ENCODE measurements at regions not wholly inside any gene's neighbourhood (a gene's known extent, or its start where the extent isn't known, plus 50 kb on each side); places are given as distances from the start of the nearest gene placed in this dataset.

GRCh38 chr18:70671889-70672565, 383.2 kb downstream of the SOCS6 start:
- DNase-seq (ENCODE audit: low read depth in 1 of 2, low spot score in 2 of 2), result no peak
- H3K27ac ChIP-seq, result no peak overlapping the region
- H3K9me3 ChIP-seq (replicated peaks), result no peaks in the 10 kb centered on the region
- no peaks in the 10 kb centered on the region for H3K4me1 ChIP-seq (replicated peaks)
- H3K36me3 ChIP-seq, result no peaks in the 10 kb centered on the region
- no peak overlapping the region for H3K4me3 ChIP-seq
- H3K27me3 ChIP-seq (replicated peaks), result no peaks in the 10 kb centered on the region

GRCh38 chr18:70666936-70667335, 378.1 kb downstream of the SOCS6 start:
- no peak for DNase-seq (ENCODE audit: low read depth in 1 of 2, low spot score in 2 of 2)

GRCh38 chr18:70663141-70663540, 374.3 kb downstream of the SOCS6 start:
- no peaks in the 10 kb centered on the region for H3K9me3 ChIP-seq (replicated peaks)
- no peak overlapping the region for H3K4me3 ChIP-seq
- no peak overlapping the region for H3K27ac ChIP-seq
- H3K36me3 ChIP-seq, result no peaks in the 10 kb centered on the region
- H3K27me3 ChIP-seq (replicated peaks), result no peaks in the 10 kb centered on the region; the same call in 1 of the 2 replicates
- H3K4me1 ChIP-seq (replicated peaks), result no peaks in the 10 kb centered on the region
- no peak for DNase-seq (ENCODE audit: low read depth in 1 of 2, low spot score in 2 of 2)

More at GRCh38 chr18:70666936-70667335, 378.1 kb downstream of the SOCS6 start:
- Histone ChIP-seq H3K27ac (no peak overlapping the region), H3K4me1 (replicated peaks) (no peaks in the 10 kb centered on the region), H3K36me3 (no peaks in the 10 kb centered on the region), H3K4me3 (no peak overlapping the region), H3K9me3 (replicated peaks) (no peaks in the 10 kb centered on the region), H3K27me3 (replicated peaks) (no peaks in the 10 kb centered on the region)

GRCh38 chr18:70662588-70662987, 373.7 kb downstream of the SOCS6 start:
- Histone ChIP-seq H3K4me1 (replicated peaks) (no peaks in the 10 kb centered on the region), H3K27ac (no peak overlapping the region), H3K27me3 (replicated peaks) (no peaks in the 10 kb centered on the region; the same call in 1 of the 2 replicates), H3K9me3 (replicated peaks) (no peaks in the 10 kb centered on the region), H3K36me3 (no peaks in the 10 kb centered on the region), H3K4me3 (no peak overlapping the region)
- no peak for DNase-seq (ENCODE audit: low read depth in 1 of 2, low spot score in 2 of 2)

DNA sequence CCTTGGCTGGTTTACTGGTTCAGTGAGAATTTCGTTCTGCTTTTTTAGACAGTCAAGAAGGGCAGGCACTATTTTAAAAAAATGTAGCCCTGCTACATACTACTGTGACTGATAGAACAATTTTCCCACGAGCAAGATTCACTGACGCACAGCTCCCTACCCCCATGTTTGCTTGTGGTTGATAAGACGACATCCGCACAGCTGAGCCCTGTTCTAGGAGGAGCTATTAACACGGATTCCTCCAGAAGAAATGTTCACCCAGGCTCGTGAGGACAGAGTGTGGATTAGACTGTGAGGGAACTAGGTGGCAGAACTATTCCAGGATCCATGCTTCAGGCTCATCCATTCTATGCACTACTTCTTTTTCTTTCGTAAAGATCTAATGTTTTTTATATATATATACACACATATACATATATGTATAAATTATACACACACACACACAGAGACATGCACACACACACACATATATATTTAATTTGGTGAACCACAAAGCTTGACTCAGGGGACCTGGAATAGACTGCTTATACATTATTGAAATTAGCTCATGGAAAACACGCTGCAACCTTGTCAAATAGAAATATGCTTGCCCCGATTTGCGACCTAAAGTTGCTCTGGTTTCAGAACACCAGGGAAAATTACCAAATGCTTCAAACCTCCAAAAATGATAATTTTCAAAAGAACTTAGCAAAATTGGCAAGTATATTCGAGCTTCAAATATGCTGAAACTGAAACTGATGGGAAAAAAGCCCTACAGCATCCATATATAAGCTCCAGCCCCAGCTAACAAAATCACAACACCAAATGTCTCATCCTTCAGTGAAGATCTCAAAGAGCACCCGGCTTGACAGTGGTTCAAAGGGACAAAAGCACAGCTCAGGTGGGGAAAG, 370.4 kb downstream of the SOCS6 start:
- no peak for DNase-seq (ENCODE audit: low read depth in 1 of 2, low spot score in 2 of 2)
- no peaks in the 10 kb centered on the region; the same call in 1 of the 2 replicates for H3K27me3 ChIP-seq (replicated peaks)
- H3K36me3 ChIP-seq, result no peaks in the 10 kb centered on the region

DNA sequence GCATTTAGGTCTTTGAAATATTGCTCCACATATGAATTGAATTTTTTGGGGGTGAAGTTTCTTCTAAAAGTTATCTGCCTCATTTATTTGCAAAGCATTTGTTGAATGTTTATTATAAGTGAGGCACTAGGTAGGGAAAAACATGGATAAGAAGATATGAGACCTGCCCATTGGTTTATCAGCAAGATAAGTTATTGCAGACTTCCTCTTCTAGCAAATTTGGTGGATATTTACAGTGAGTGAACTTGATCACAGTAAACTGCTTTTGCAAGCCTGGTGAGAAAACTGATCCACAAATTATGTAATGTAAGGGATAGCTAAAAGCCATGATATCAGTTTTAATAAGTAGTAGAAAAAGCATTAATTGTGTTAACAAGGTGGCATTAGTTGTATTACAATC, 364.8 kb downstream of the SOCS6 start:
- Histone ChIP-seq H3K4me1 (replicated peaks) (no peaks in the 10 kb centered on the region), H3K27me3 (replicated peaks) (no peaks in the 10 kb centered on the region), H3K36me3 (no peaks in the 10 kb centered on the region), H3K27ac (no peak overlapping the region), H3K4me3 (no peak overlapping the region), H3K9me3 (replicated peaks) (no peaks in the 10 kb centered on the region)
- DNase-seq (ENCODE audit: low read depth in 1 of 2, low spot score in 2 of 2), result no peak

More for the DNA sequence above, 370.4 kb downstream of the SOCS6 start:
- H3K4me1 ChIP-seq (replicated peaks), result no peaks in the 10 kb centered on the region
- H3K27ac ChIP-seq, result no peak overlapping the region
- no peak overlapping the region for H3K4me3 ChIP-seq
- H3K9me3 ChIP-seq (replicated peaks), result no peaks in the 10 kb centered on the region

GRCh38 chr18:70650878-70651277, 362.0 kb downstream of the SOCS6 start:
- no peak overlapping the region for H3K4me3 ChIP-seq
- no peak overlapping the region for H3K27ac ChIP-seq
- no peaks in the 10 kb centered on the region for H3K4me1 ChIP-seq (replicated peaks)
- H3K9me3 ChIP-seq (replicated peaks), result no peaks in the 10 kb centered on the region
- H3K36me3 ChIP-seq, result no peaks in the 10 kb centered on the region
- no peaks in the 10 kb centered on the region for H3K27me3 ChIP-seq (replicated peaks)
- DNase-seq (ENCODE audit: low read depth in 1 of 2, low spot score in 2 of 2), result no peak

GRCh38 chr18:70649683-70650082, 360.8 kb downstream of the SOCS6 start:
- Histone ChIP-seq H3K9me3 (replicated peaks) (no peaks in the 10 kb centered on the region), H3K27me3 (replicated peaks) (no peaks in the 10 kb centered on the region), H3K36me3 (no peaks in the 10 kb centered on the region), H3K27ac (no peak overlapping the region), H3K4me1 (replicated peaks) (no peaks in the 10 kb centered on the region), H3K4me3 (no peak overlapping the region)
- no peak for DNase-seq (ENCODE audit: low read depth in 1 of 2, low spot score in 2 of 2)

GRCh38 chr18:70645971-70646370, 357.1 kb downstream of the SOCS6 start:
- no peaks in the 10 kb centered on the region for H3K27me3 ChIP-seq (replicated peaks)

GRCh38 chr18:70643812-70644211, 355.0 kb downstream of the SOCS6 start:
- H3K4me1 ChIP-seq (replicated peaks), result no peaks in the 10 kb centered on the region
- H3K27me3 ChIP-seq (replicated peaks), result no peaks in the 10 kb centered on the region
- no peaks in the 10 kb centered on the region for H3K9me3 ChIP-seq (replicated peaks)
- no peak overlapping the region for H3K27ac ChIP-seq
- H3K36me3 ChIP-seq, result no peaks in the 10 kb centered on the region
- H3K4me3 ChIP-seq, result no peak overlapping the region
- no peak for DNase-seq (ENCODE audit: low read depth in 1 of 2, low spot score in 2 of 2)

More at GRCh38 chr18:70645971-70646370, 357.1 kb downstream of the SOCS6 start:
- Histone ChIP-seq H3K9me3 (replicated peaks) (no peaks in the 10 kb centered on the region), H3K4me3 (no peak overlapping the region), H3K4me1 (replicated peaks) (no peaks in the 10 kb centered on the region), H3K36me3 (no peaks in the 10 kb centered on the region), H3K27ac (no peak overlapping the region)
- no peak for DNase-seq (ENCODE audit: low read depth in 1 of 2, low spot score in 2 of 2)

- no peaks in the 10 kb centered on the region for H3K4me1 ChIP-seq (replicated peaks)
These were observed 352.4 kb downstream of the SOCS6 start for GRCh38 chr18:70641156-70641775.

GRCh38 chr18:70640336-70640887, 351.6 kb downstream of the SOCS6 start:
- DNase-seq (ENCODE audit: low read depth in 1 of 2, low spot score in 2 of 2), result no peak
- Histone ChIP-seq H3K4me1 (replicated peaks) (no peaks in the 10 kb centered on the region), H3K27me3 (replicated peaks) (no peaks in the 10 kb centered on the region), H3K9me3 (replicated peaks) (no peaks in the 10 kb centered on the region), H3K4me3 (no peak overlapping the region), H3K36me3 (no peaks in the 10 kb centered on the region), H3K27ac (no peak overlapping the region)

More at GRCh38 chr18:70641156-70641775, 352.4 kb downstream of the SOCS6 start:
- Histone ChIP-seq H3K27ac (no peak overlapping the region), H3K9me3 (replicated peaks) (no peaks in the 10 kb centered on the region), H3K4me3 (no peak overlapping the region), H3K36me3 (no peaks in the 10 kb centered on the region), H3K27me3 (replicated peaks) (no peaks in the 10 kb centered on the region)
- DNase-seq (ENCODE audit: low read depth in 1 of 2, low spot score in 2 of 2), result no peak

DNA sequence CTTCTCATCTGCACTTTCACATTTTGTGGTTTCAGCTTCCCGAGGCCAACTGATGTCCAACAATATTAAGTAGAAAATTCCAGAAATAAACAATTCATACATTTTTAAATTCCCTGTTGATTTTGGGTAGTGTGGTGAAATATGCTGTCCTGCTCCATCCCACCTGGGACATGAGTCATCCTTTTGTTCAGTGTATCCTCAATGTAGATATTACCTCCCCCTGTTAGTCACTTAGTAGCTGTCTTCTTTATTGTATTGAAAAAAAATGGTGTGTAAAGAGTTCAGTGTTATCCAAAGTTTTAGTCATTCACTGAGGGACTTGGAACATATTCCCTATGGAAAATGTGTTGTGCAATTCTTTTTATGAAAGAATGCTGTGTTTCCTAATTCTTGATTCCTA, 348.1 kb downstream of the SOCS6 start:
- no peak for DNase-seq (ENCODE audit: low read depth in 1 of 2, low spot score in 2 of 2)
- Histone ChIP-seq H3K27ac (no peak overlapping the region), H3K27me3 (replicated peaks) (no peaks in the 10 kb centered on the region), H3K9me3 (replicated peaks) (no peaks in the 10 kb centered on the region), H3K4me3 (no peak overlapping the region), H3K4me1 (replicated peaks) (no peaks in the 10 kb centered on the region), H3K36me3 (no peaks in the 10 kb centered on the region)
